NOMO-1 treated with dmso at 0.1 percent for 144 hours (cell line): ENCODE measurements at regions not wholly inside any gene's neighbourhood (a gene's known extent, or its start where the extent isn't known, plus 50 kb on each side); places are given as distances from the start of the nearest gene placed in this dataset.
"Not testable (repeated sequence)": the region's sequence is repeated elsewhere in the genome, so short reads cannot be mapped to it uniquely, and the experiment has no call there.

Source experiments
- DNase-seq: peaks from one replicate; lab custom pipeline; 2025; ENCODE audit not compliant: unreplicated experiment; lab: John Stamatoyannopoulos, UW

DNA sequence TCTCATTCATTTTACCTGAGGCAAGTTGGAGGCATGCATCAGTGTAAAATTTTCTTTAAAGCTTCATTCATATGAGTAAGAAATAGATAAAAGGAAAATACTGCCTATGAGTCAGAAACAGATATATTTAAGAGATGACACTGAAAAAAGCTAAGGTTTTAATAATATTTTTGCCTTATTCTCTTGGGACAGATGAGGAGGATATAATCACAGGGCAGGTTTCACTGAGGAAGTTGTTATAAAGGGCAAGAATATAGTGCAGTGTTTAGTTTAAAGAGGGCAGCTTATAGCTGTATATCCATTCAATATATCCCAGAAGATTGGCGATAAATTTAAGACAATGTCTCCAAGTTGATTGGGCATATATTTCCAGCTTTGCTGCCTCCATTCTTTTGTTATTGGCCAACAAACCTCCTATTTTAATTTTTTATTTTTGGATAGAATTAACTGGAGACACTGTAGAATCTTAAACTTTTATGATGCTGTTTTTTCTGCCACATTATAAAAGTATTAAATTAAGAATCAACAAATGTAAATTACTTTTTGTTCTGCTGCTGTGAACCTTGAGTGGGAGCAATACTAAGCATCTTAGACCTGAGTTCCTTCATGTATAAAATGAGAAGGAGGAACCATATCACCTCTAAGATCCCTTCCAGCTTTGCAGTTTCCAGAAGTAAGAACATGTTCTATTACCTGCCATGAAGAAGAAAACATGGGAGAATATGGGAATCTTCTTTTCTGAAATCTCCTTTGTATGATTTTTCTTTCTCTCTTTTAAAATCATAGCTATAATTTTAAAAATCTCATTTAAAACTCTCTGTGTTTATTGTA is 171.6 kb downstream of the S1PR1 start:
- no peak for DNase-seq

DNA sequence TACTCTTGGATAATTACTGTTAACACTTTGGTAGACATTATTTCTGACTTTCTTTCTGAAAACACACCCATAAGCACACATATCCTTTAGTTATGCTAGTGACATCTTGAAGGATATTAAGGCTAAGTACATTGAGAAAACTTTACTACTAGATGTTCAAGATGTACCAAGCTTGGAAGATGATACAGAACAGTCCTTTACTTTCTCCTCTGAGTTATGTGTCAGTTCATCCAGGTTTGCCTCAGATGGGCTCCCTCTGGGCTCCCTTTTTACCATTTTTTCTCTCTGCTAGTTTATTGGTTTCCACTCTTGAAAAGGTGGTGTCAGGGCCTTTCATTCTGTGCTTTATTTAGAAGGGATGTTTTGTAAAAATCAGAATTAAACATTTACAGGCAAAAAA is 172.3 kb downstream of the S1PR1 start:
- DNase-seq = no peak

DNA sequence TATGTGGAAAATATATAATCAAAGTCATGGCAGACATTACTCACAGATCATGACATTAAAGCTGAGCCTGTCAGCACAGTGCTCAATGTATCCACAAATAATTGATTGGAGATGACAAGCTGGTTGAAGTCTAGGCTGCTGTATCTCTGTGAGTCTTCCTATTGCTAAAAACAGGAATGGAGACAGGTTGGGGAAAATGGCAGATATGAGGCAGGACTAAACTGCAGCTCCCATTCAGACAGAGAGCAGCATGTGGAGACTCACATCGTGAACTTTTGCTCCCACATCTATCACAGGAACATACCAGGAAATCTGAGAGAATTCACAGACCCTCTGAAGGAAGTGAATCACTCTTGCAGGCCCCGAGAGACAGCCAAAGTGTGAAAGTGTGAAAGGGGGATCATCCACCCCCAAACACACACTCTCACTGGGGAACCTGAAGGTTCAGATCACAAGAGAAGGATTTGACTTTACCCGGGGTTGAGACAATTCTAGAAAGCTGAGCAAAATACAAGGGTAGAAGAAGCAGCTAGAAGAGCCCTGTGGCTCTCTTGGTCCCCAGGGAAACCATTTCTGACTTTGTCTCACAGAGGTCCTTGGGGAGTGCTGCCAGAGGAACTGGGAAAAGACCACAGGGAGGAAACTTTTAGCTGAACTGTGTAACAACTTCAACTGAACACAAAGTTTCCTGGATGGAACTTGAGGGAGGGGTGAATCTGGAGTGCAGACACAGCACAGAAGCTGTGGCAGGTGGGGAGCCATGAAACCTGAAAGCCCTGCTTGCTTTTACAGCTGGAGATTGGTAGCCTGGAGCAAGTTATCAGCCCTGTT is 173.4 kb downstream of the S1PR1 start:
- DNase-seq = no peak

DNA sequence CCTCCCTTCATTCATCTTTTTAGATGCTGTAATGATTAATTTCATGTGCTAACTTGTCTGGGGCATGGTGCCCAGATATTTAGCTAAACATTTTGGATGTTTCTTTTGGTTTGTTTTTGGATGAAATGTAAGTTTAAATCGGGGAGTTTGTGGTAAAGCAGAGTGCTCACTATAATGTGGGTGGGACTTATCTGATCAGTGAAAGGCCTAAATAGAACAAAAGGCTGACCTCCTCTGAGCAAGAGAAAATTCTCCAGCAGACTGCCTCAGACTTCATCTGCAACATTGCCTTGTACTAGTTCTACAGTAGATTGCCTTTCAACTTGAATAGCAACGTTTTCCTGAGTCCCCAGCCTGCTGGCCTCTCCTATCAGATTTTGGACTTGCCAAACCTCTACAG is 183.6 kb downstream of the S1PR1 start:
- no peak for DNase-seq

DNA sequence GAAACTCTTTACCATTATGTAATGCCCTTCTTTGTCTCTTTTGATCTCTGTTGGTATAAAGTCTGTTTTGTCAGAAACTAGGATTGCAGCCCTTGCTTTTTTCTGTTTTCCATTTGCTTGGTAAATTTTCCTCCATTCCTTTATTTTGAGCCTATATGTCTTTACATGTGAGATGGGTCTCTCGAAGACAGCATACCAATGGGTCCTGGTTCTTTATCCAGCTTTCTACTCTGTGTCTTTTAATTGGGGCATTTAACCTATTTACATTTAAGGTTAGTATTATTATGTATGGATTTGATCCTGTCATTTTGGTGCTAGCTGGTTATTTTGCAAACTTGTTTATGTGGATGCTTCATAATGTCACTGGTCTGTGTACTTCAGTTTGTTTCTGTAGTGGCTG is 191.3 kb downstream of the S1PR1 start:
- DNase-seq = not testable (repeated sequence)

DNA sequence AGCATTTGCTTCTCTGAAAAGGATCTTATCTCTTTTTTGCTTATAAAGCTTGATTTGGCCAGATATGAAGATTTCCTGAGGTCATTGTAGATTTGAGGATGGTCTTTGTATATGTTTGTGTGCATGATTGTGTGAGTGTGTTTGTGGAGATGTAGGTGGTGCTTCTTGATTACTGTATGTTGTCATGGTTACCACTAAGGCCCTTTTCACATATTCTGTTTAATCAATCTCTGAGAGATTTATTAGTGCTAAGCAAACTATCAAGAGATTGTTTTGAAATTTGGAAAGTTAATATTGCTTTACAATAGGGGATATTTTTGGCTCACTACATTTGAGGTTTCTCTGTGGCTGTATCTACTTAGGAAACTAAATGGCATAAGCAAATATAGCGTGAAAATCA is 191.7 kb downstream of the S1PR1 start:
- no peak for DNase-seq

DNA sequence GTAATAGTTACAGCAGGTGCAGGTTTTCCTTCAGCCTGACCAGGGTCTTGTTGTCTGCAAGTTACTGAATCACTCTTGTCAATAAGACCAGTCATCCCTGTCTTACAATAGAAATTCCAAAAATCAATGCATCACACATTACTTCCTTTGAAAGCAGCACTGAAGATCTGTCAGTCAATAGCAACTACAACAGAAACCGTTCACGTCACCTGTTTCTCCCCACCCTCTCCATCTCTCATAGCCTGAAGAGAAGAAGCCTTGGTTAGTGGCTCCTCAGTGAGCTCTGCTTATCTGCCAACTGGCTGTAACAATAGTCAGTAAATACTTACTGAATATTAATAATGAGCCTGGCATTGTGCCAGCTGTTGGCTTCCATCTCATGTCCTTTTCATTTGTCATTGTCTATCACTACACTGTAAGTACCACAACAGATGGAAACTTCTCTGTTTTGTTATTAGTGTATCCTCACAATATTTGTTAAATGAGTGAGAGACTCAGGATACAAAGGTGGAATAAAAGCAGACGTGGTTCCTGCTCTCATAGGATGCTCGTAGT is 195.2 kb downstream of the S1PR1 start:
- no peak for DNase-seq

DNA sequence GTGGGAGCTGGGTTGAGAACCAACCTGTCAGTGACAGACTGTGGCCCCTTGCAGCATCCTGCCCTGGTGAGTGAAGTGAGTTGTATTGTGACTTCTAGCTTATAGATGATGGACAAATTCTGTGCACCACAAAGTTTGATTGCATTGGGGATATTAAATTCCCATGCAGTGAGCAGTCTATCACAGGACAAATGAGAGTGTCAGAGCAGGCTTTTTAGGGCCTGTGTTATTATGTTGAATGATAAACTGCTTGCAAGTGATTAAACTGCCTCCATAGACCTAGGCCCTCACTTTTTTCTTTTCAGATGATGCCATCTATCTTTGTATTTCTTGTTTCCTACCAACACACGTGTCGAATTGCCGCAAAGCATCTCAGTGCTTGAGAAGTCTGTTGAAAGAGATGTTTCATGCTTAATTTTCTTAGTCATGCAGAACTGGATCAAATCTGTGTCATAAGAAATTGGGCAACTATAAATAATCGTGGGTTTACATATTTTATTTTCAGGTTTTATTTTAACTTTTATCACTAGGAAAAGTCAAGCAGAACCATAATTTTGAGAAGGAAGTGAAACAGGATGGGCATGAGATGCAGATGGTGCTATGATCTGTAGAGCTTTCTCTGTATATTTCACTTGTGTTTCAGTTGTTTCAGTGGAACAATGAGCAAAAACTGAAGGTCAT is 199.2 kb downstream of the S1PR1 start:
- no peak for DNase-seq

DNA sequence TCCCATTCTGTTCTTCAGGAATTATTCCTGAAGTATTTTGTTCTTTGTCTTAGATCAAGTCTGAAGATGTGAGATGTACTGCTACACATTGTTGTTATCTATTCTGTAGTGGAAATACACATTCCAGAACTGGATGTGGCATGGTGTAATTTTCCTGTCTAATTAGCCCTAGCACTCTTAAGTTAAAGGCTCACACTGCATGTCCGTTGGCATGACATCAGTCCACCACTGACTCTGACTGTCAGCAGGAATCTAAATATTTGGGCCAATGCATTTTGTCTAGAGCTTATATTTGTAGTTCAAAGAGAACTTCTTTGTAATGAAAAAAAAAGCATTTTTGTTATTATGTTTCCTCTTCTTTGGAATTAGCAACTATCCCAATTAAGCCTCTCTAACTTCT is 201.0 kb downstream of the S1PR1 start:
- no peak for DNase-seq

DNA sequence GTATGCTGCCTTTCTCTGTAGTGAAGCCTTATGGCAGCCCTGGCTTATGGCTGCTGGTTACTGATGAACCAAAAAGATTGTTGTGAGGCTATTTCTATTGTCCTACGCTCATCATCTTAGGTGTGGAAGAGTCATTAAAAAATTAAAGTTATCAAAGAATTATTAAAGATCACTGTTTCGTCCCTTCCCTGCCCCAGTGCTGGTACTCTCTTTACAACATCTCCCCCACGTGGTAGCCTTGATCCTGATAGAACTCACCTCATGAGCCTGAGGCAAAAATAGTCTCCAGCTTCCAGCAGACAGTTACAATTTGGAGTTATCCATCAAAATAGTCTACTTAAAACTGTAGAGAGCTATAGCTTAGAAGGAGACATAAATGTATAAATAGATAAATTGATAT is 201.5 kb downstream of the S1PR1 start:
- no peak for DNase-seq

DNA sequence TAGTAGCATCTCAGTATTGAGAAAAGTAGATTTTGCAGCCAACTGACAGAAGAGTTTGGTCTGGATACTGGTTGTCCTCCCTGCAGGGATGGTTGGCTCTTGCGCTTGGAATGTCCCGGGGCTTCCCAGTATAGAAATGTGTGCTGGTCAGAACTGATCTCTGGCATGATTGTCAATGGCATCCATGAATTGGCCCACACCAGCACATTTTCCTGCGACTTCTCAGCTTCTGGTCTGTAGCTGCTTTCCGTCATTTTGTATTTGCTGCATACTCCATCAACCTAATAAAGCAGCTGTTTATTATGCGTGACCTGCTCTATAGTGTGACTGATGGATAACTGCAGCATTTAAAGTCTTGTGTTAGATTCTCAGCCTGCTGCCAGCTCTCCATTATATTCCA is 203.7 kb downstream of the S1PR1 start:
- no peak for DNase-seq

DNA sequence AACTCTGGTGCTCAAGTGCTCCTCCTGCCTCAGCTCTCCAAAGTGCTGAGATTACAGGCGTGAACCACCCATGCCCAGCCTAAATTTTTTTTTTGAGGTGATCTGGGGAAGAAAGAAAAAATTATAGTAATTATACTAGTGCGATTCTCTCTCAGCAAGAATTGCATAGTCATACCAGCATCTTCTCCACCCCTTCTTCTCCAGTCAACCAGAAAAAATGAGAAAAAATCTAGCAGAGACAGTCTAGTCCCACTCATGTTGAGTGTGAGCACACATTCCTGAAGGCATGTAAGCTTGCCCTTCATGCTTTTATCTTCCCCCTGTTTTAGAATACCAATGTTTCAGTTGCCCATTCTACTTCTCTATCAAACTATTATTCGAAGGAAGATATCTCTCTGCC is 207.6 kb downstream of the S1PR1 start:
- no peak for DNase-seq

DNA sequence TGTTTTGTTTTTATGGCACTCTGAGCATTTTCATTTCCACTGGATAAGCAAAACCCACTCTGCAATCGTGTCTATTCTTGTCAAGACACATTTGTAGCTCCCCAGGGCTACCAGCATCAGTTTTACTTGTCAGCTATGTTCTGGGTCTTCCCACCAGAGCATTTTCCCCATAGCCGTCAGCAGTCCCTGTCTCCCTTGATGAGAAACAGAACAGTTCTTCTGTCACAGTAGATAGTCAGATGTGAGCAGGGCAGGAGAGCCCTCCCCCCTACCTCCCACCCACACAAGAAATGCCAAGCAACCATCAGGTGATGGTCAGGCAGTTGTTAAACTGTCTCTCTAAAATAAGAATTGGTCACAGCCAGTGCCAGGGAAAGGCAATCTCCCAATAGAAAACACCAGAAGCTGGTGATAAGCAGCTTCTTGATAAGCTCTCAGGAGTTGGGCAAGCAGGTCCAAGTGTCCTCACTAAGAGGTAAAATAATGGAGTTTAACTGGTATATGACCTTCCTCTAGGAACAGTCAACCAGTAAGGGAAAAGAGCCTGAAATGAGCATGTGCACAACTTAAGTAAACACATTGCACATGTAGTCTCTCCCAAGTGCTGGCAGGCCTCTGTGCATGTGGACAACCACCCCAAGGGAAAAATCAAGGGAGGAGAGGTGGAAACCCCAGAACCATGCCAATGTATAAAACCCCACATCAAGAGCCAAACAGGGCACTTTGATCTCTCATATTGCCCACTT is 208.2 kb downstream of the S1PR1 start:
- no peak for DNase-seq

DNA sequence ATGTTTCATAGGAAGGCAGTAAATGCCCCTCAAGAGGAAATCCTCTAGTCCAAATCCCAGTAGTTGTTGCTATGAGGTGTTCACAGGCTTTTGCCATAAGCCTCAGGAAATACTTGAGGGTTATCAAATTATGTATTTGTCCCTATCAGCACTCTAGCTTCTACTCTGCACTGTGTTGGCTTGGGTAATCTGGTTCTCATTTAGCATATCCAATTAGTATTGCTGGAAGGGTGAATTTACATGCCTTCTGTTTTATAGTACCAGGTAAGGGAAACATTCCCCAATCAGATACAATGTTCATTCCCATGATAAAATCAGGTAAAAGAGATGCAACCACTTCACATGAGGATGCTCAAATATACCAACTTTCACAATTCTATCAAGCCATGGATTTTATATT is 211.2 kb downstream of the S1PR1 start:
- no peak for DNase-seq

DNA sequence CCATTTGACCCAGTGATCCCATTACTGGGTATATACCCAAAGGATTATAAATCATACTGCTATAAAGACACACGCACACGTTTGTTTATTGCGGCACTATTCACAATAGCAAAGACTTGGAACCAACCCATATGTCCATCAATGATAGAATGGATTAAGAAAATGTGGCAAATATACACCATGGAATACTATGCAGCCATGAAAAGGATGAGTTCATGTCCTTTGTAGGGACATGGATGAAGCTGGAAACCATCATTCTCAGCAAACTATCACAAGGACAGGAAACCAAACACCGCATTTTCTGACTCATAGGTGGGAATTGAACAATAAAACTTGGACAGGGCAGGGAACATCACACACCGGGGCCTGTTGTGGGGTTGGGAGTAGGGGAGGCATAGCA is 213.9 kb downstream of the S1PR1 start:
- not testable (repeated sequence) for DNase-seq

DNA sequence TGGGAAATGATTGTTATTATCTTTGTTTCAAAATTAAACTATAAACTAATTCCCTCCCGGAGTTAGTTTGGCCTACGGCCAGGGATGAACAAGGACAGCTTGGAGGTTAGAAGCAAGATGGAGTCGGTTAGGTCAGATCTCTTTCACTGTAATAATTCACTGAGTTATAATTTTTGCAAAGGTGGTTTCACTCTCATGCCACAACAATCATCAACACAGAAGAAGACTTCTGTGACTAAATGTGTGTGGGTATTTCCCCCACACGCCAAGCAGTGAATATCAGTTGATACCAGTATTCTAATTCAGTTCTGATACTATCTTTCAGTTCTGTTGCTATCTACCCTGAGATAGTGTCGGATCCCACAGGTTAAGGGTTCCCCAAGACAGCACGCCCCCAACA is 215.1 kb downstream of the S1PR1 start:
- DNase-seq = no peak

DNA sequence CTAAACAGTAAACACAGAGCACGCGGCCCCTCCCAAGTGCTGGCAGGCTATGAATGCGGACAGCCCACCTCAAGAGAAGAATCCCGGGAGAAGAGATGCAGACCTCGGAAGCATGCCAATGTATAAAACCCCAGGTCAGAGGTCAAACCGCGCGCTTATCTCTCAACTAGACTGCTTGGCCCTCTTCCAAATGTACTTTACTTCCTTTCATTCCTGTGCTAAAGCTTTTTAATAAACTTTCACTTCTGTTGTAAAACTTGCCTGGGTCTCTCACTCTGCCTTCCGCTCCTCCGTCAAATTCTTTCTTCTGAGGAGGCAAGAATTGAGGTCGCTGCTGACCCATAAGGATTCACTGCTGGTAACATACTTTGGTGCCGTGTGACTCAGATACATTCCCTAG is 216.0 kb downstream of the S1PR1 start:
- no peak for DNase-seq

DNA sequence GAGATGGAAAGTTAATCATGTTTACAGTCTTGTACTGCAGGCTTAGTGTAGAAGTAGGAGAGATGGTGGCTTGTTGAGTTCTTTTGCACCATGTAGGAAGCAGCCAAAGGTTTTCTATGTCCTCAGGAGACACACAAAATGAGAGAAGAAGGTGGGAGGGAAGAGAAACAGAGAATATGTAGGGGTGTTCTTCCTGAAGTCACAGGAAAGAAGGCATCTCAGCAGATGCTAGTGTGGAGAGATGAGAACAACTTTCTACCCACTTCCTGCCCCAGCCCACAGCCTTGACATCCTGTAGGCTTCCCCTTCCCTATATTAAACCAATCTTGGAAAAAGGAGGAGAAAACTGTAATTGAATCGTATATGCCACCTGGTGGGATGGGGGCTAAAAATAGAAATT is 217.0 kb downstream of the S1PR1 start:
- no peak for DNase-seq

DNA sequence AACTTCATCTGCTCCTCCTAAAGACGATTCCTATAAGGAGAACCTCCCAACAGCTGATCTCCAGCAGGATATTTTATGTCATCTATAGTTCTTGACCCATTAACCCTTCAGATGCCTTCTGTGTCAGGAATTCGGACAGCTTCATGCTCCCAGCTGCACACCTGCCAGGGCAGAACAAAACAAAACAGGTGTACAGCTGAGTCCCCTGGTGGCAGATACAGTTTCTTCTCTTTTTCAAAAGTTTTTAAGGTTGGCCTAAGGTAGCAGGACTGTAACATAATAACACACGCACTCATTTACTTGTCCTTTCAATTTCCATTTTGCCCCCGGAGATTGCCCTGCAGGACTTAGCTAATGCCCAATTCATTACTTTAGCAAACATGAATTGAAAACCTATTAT is 218.3 kb downstream of the S1PR1 start:
- no peak for DNase-seq

DNA sequence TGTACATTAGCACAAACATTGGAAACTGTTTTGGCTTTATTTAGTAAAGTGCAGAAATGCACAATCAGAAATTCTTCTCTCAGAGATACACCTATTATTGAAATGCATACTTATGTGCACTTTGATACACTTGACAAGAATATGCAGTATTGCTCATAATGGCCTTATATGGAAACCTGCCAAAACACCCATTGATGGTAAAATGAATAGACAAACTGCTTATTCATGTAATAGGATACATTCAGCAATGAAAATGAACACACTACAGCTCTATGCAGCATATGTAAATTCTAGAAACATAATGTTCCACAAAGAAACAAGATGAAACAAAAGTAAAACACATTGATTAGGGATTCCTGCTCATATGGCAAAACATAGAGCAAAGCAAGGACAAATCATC is 223.9 kb downstream of the S1PR1 start:
- DNase-seq = no peak

DNA sequence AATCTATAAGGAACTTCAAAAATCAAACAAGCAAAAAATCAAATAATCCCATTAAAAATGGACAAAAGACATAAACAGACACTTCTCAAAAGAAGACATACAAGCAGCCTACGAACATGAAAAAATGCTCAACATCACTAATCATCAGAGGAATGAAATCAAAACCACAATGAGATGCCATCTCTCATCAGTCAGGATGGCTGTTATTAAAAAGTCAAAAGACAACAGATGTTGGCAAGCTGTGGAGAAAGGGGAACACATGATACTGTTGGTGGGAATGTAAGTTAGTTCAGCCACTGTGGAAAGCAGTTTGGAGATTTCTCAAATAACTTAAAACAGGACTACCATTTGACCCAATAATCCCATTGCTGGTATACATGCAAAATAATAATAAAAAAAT is 226.4 kb downstream of the S1PR1 start:
- no peak for DNase-seq
